Stimulated activated CD8-positive, alpha-beta memory T cell treated with anti-CD3 and anti-CD28 coated beads, Interleukin-4, amount 100 ng/mL, for 24 hours (primary cell): ENCODE measurements at regions not wholly inside any gene's neighbourhood (a gene's known extent, or its start where the extent isn't known, plus 50 kb on each side); places are given as distances from the start of the nearest gene placed in this dataset.

Experiments
- DNase-seq: peaks from one replicate; pipeline ENCODE4 v3.0.0-alpha.2; 2020; ENCODE audit warnings: low read depth

DNA sequence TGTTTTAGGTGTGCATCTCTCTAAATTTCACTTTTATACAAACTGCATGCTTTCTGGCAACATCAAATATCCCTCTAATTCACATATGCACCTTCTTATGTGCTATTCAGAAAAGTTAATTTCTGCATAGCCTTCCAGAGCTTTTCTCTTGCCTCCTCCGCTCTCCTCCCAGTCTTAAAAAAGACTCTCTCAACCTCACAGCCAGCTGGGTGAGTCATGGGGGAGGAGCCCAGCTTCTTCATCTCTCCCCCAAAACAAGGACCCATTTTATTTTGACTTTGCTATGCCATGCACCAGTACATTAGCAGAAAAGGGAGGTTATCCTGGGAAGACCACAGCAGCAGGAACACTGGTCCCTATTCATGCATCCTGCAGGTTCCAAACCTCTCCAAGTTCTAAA, 234.4 kb downstream of the KCNA4 start:
- DNase-seq, result no peak

GRCh38 chr11:29781268-29781667, 235.6 kb downstream of the KCNA4 start:
- DNase-seq, result no peak

DNA sequence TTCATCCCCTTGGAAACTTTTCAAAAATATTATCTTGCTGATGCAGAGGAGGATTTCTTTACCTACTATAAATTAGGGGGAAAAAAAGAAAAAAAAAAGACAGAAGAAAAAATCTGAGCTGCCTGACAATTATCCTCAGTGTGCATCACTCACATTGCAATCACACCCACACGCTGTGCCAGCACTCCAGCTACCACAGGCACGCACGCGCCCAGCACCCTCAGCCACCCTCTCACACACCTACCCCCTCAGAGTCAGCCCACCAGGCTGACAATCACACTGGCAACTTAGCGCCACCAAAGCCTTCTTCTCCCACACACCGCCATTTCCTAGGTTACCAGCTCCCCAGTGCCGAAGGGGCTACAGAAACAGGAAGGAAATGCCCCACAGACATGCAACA, 236.1 kb downstream of the KCNA4 start:
- DNase-seq, result no peak

DNA sequence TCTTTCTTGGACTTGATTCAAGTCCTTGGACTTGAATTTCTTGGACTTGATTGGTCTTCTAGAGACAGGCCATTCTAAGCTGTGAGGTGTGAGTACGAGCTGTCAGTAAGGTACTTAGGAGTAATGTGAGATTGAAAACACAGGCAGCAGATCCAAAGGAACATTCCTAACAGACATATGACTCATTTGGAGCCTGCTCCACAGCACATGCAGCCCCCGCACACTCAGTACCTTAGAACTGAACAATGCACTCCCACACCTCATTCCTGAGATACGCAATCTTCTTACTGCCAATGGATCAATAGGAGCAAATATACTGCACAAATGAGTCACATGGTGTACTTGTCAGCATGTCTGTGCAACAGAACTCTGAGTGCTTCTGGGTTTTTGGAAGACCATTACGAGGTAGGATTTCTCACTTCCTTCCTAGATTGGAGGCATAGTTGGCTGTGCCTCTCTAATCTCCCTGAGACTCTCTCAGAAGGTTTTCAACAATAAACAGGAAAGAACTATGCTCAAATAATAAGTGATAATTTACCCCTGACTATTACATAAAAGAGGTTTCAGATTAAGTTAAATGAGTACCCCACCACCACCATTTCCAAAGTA, 243.1 kb downstream of the KCNA4 start:
- no peak for DNase-seq

DNA sequence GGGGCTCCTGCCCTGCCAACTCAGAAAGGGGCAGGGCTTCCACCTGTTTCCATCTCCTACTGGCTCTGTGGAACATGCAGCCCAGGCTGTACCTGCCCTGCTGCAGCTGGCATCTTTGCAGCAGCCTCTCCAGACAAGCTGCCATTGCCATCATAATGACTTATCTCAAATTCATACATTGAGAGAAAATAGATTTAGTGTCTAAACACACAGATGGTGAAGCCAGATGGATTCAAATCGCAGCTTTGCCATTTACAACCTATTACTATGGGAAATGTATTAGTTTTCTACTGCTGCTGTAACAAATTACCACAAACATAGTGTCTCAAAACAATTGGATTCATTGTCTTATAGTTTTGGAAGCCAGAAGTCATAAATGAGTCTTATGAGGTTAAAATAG, 260.0 kb downstream of the KCNA4 start:
- DNase-seq, result no peak

DNA sequence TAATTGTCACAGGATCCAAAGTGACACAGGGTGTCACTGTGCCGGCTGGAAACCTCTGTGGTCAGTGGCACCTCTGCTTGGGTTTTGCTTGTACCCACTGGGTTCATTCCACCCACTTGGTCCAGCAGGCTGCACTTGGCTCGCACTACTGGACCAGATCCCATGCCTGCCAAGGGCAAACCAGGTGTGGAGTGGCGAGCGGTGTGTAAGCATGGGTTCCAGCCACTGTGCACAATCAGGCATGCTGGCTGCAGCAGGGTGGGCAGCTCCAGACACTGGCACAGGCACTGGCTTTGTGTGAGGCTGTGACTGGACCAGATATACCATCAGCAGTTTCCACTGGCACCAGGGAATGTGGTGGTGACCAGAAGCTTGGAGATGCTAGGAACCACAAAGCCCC, 261.4 kb downstream of the KCNA4 start:
- no peak for DNase-seq

DNA sequence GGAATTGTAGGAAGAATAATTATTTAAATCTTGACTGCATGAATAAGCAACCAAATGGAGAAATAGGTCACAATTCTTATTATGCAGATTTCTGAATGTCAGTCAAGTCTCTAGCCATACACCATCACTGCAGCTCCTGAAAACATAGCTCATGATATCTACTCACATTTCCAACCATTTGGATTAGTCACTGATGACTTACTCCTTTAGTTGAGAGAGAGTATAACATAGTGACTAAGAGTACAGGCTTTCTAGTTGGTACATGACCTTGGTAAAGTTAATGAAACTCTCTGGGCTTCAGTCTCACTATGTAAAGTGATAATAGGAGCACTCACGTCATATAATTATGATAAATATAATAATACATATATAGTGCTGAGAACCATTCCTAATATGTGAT, 265.2 kb downstream of the KCNA4 start:
- DNase-seq, result no peak

GRCh38 chr11:29750392-29750791, 266.4 kb downstream of the KCNA4 start:
- DNase-seq, result no peak

- no peak for DNase-seq
Observed at GRCh38 chr11:29734287-29734686, 282.5 kb downstream of the KCNA4 start.

GRCh38 chr11:29713831-29714320, 303.0 kb downstream of the KCNA4 start:
- DNase-seq, result no peak

DNA sequence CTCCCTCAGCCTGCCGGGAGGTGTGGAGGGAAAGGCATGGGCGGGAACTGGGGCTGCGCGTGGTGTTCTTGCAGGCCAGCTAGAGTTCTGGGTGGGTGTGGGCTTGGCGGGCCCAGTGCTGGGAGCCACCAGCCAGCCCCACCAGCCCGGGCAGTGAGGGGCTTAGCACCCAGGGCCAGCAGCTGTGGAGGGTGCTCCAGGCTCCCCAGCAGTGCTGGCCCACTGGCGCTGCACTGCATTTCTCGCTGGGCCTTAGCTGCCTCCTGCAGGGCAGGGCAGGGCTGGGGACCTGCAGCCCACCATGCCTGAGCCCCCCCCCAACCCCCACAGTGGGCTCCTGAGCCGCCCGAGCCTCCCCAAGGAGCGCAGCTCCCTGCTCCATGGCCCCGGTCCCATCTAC, 304.2 kb downstream of the KCNA4 start:
- no peak for DNase-seq

DNA sequence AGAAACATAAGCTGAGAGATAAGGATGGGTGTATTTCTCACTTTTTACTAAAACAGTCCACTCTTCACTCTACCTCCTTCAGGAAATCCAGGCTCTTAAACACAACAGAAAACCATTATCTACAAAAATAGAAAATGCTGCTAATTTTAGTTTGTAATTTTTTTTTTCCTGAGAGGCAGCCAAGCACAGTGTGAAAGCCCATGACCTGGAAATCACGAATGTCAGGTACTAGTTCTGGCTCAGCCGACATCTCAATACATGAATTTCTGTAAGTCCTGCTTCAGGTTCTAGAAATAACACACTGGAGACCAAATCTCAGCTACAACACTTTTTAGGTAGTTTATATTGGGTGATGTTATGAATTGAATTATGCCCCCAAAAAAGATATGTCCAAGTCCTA, 308.9 kb downstream of the KCNA4 start:
- no peak for DNase-seq

GRCh38 chr11:29685361-29685760, 331.5 kb downstream of the KCNA4 start:
- DNase-seq, result no peak

DNA sequence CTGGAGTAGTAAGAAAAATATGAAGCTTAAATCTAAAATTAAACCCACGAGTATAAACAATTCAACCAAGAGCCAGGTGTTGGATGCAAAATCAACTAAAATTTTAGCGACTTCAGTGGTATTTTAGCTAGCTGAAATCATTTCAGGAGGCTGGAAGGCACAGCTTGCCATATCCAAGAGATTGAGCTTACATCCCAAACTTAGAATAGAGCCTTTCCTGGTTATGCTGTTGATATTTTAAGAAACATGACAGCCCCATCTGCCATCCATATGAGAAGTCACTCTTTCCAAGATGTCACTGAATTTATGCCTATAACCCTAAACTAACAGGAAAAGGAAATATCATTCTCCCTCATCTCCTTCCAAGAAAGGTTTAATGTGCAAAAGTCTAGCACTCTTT, 334.0 kb downstream of the KCNA4 start:
- DNase-seq, result no peak

DNA sequence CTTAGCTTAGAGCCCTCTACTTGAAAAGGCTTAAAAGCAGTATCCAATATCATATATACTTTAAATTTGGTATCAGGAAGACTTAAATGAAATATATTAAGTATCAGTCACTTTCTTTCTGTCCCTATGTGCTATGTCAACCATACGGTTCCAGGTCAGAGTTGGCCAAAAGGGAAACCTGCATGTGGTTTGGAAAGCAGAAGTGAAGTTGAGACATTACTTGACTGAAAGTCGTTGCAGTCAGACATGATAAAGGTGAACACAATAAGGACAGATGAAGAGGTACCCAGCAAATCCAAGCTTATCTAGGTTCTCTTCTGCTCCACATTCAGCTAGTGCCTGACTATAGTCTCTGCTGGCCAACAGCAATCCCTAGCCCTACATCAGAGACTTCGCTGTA, 336.8 kb downstream of the KCNA4 start:
- DNase-seq, result no peak

DNA sequence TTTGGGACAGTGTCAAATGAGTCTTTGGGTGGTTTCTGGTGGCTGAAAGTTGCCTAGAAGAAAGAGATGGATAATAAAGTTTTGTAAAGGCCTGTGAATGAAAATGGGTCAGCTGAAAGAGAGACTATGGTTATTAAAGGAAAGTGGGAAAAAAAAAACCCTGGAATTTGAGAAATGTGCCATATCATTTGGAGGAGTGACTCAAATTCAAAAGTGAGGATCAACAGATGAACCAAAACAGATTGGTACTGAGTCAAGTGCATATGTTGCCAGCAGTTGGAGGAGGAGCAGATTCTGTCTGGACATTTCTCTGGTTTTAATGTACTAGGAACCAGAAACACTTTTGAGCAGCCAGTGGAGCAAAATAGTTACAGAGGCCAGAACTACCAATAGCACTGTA, 339.8 kb downstream of the KCNA4 start:
- DNase-seq, result no peak

- no peak for DNase-seq
Observed at GRCh38 chr11:29669310-29669709, 347.5 kb downstream of the KCNA4 start.

DNA sequence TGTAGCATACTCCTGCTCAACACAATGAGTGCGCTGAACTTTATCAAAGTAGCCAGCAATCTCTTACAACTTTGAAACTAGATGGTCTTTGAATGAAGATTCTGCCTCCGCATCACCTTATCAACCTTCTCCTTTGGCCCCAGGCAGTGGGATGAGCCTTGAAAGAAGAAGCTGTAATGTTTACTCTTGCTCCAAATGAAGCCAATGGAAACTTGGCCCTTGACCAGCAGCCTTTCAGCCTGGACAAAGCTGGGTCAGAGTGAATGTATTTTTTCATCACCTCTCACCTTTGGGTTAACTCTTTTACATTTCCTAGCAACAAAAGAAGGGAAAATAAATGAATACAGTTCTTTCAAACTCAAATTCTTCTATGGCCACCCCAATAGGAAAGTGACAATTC, 359.1 kb downstream of the KCNA4 start:
- no peak for DNase-seq

DNA sequence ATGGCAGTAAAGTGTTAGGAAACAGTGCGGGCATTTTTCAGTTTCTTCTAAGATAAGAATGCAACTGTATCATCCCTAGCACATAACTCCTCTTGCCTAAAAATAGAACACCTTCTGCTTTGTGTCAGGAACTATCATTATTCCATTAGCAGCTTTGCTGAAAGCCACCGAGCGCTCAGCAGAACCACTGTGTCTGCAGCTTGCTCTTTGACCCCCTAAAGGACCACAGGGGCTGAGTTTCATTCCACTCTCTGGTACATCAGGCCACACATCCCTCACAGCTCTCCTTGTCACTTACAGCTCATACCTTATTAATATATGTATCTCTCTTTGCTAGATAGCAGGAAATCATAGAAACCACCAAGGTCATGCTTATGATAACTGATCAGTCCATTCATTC, 360.2 kb downstream of the KCNA4 start:
- no peak for DNase-seq

- DNase-seq, result no peak
Observed at GRCh38 chr11:29645373-29645772, 371.5 kb downstream of the KCNA4 start.

GRCh38 chr11:29641201-29641600, 375.6 kb downstream of the KCNA4 start:
- no peak for DNase-seq

DNA sequence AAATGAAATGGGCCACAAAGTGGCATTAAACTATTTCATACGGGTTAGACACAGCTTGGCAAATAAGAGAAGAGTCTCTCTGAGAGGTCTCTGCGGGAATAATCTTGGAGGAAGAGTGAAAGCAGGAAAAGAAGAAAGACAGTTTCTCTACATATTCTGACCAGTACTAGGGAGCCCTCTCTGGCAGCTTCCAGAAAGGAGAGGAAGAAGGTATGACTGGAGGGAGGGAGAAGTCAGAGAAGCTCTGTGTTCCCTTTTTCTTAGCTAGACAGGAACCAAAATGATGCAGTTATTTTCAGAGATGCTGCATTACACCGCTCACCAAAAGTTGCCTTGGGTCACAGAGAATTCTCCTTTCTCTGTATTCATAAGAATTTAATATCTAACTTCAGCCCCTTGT, 382.1 kb downstream of the KCNA4 start:
- DNase-seq, result no peak

DNA sequence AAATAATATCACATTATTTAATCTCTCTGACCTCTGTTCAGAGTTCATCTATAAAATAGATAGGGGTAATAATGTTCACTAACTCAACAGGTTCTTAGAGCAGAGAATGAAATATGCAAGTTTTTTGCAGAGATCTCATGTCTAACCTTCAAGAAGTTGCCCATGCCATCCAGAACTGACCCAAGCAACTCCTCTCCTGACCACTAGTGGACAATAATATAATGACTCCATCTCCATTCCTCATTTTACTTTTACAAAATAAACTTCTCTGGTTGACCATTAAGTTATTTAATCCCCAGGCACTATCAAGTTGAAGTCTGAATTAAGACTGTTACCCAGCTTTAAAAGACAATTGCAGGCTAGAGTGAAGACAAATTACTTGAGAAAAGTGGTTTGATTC, 382.6 kb downstream of the KCNA4 start:
- DNase-seq, result no peak

DNA sequence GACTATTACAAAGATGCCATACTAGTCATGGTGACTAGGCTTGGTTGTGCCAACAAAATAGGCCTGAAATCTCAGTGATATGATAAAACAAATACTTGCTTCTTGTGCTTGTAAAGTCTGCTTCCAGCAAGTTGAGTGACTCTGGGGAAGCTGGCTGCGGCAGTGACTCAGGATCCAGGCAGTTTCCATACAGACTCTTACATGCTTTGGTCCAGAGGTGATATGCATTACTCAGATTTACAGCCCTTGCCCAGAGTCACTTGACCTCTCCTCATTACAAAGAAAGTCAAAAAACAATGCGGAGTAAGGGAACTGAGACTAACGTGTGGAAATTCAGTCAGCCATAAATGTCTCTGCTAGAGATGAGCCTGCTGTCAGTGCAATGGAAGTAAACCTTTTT, 387.5 kb downstream of the KCNA4 start:
- no peak for DNase-seq

DNA sequence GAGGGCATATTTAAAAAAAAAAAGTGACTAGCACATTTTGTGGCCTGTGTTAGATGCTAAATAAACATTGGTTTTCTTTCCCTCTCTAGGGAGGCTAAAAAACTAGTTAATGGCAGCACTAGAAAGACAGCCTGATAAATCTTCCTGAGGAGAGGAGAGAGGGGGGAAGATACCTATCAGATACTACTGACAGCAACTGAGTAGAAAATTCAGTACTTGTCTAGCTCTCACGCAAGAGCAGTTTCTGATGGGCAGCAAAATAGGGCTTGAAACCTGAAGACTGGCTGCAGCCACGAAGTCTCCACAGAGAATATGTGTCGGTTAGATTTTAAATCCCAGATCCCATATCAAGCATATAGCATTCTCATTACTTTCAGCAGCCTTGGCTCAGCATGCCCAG, 388.2 kb downstream of the KCNA4 start:
- DNase-seq, result no peak
